GM21515 (cell line): ENCODE measurements at regions not wholly inside any gene's neighbourhood (a gene's known extent, or its start where the extent isn't known, plus 50 kb on each side); places are given as distances from the start of the nearest gene placed in this dataset.
"Not testable (repeated sequence)": the region's sequence is repeated elsewhere in the genome, so short reads cannot be mapped to it uniquely, and the experiment has no call there.

ENCODE experiments used
- ATAC-seq: cut with Tn5 transposase; IDR thresholded peaks from one replicate; pipeline ENCODE4 v1.9.1; 2021; ENCODE audit not compliant: unreplicated experiment

DNA sequence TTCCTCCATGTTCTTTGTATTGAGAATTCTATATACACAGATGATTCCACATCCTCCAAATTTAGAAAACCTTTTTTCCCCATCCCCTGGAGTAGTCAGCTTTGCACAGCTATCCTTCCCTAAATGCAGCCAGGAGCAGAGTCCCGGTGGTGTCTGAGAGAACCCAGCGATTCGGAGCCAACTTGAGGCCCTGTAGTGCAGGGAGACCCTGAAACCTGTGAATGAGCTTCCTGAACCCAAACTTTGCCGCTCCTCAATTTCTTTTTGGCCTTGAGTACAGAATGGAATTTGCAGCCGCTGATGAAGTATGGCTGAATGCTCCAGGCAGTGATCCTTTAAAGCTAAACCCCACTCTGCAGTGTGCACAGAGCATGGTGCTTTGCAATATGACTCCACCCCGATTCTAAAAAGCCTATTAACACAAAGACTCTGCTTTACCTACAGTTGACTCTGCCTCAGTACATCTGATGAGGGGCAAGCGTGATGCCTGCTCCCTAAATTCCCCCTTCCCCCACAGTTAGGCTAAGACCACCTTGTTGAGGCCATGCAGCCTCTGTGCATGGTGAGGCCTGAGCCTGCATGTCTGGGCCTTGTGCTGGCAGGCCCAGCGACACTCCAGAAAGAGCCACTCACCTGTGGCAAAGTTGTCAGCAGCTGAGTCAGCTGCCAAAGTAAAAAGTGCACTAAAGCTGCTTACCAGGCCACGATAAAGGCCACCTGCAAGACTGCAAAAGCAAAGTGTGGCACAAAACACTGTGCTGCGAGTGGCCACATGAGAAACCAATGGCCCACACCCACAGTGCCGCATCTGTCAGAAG, 82.1 kb downstream of the PLEKHG1 start:
- no peak for ATAC-seq

- no peak for ATAC-seq
These were observed 83.6 kb downstream of the PLEKHG1 start for GRCh38 chr6:150683320-150683719.

DNA sequence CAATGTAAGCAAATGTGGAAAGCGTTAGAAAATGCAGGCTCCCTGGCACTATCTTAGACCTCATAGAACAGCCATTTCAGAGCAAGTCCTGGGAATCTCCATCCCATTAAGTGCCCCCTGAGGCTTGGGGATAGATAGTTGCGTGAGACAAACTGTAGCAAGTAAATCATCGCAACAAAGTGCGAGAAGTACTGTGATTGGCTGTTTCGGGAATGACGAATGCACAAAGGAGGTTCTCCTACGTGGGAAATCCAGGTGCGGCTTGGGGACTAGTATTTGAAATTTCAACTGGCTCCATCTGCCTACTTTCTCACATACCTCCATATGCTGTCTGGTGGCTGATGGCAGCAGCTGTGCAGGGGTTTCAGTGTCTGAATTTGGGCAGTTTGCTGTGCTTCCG, 84.5 kb downstream of the PLEKHG1 start:
- ATAC-seq = no peak

GRCh38 chr6:150684714-150685459, 85.2 kb downstream of the PLEKHG1 start:
- ATAC-seq = no peak

- ATAC-seq = peak; percentile 62
These were observed 86.2 kb downstream of the PLEKHG1 start for GRCh38 chr6:150685860-150686259.

GRCh38 chr6:150686566-150686965, 86.9 kb downstream of the PLEKHG1 start:
- ATAC-seq = no peak

DNA sequence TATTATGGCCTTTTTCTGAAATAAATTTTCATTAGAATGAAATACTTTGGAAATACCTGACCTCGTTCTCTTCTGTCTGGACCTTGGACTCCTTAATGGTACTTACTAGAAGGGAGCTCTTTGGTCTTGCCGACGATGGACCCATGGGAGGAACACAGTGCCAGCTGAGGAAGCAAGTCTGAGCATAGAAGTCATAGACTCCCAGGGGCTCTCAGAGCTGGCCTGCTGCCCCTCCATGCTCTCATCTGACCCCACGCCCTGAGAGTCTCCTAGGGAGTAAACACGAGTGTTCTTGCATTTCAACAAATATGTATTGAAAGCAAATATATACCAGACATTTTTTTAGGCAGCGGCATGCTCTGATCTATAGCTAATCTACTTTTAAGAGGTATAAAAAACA, 87.8 kb downstream of the PLEKHG1 start:
- no peak for ATAC-seq

GRCh38 chr6:150689900-150690590, 90.4 kb downstream of the PLEKHG1 start:
- ATAC-seq = peak; percentile 47

GRCh38 chr6:150690681-150691080, 91.0 kb downstream of the PLEKHG1 start:
- no peak for ATAC-seq

DNA sequence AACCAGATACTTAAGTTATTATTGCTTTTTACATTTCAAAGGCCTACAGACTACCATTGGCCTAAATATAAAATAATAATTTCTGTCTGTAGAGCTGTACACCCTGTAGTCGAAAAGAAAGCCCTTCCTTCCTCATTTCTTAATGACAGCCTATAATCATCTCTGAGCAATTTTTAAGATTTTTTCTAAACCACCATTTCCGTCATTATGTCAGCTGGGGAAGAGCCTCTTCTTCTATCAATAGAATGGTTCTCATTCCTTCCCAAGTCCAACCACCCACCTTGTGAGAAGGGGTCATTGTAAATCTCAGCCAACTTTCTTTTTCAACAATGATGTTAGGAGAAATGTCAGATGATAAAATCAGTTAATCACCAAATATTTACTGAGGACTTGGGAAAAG, 91.8 kb downstream of the PLEKHG1 start:
- ATAC-seq = no peak

GRCh38 chr6:150692604-150693003, 92.9 kb downstream of the PLEKHG1 start:
- ATAC-seq = peak; percentile 73

DNA sequence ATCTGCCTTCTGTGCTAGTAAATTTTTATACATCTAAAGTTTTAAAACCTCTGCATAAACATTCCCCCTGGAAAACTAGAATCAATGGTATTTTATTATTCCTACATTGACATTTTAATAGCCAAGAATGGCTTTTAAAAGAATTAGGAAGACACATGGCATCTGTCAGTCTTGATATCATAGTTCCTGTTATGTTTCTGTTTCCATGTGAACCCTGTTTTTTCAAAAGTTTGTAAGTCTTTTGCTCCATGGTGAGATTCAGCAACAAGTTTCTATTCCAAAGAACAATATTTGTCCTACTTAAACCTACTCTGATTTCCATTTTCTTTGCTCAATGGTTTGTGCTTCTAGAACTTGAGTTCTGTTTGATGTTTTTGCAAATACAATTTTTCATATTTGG, 95.2 kb downstream of the PLEKHG1 start:
- ATAC-seq = no peak

DNA sequence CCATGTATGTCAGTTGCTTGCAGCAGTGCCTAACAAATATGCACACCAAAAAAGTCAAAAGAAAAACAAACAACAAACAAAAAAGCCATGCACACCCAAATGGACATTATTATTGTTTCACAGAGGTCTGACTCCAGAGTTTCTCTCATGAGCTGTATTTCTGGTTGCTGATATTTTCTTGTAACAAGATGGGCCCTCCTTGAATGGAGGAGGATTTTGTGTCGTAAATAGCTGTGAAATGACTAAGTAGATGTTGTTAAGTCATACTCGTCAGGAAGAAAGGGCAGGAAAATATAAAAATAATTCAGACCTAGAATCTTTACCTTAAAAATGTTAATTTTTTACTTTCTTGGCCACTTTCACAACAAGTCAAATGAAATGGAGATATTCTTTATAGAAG, 96.0 kb downstream of the PLEKHG1 start:
- ATAC-seq = no peak

DNA sequence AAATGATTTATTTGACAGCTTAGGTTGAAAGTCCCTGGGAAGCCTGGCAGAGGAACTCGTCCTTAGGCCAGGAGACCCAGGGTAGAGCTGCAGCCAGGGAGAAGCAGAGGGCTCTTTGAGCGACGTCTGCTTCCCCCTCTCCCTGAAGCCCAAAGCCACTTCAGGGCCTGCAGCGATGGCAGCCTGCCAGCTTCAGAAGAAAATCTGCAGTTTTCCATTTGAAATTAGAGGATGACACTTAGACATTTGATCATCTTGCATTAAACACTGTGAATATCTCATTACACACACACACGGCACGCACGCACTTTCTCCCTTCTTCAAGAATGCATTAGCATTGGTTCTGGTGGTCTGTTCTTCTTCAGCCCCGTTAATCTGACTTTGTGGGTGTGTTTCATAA, 96.5 kb downstream of the PLEKHG1 start:
- no peak for ATAC-seq

- not testable (repeated sequence) for ATAC-seq
These were observed 97.2 kb downstream of the PLEKHG1 start for GRCh38 chr6:150696918-150697317.

DNA sequence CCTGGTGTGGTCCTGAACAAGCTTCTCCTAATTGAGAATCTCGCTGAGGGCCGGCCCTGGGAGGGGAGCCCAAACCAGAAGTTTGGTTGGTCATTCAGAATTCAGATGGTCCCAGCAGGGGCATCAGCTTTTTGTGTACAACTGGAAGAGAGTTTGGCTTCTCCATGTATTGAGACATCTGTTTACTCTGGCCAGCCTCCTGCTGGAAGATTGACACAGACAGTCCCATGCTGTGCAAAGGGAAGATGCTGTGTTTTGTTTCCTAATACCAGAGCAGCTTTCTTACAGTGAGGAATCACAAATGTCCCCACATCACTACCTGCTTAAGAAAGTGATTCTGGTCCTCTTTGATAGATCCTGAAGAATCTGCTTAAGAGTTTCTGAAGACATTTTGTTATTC, 97.8 kb downstream of the PLEKHG1 start:
- no peak for ATAC-seq

- no peak for ATAC-seq
These were observed 98.7 kb downstream of the PLEKHG1 start for GRCh38 chr6:150698391-150698790.

GRCh38 chr6:150702675-150703074, 103.0 kb downstream of the PLEKHG1 start:
- ATAC-seq = no peak

DNA sequence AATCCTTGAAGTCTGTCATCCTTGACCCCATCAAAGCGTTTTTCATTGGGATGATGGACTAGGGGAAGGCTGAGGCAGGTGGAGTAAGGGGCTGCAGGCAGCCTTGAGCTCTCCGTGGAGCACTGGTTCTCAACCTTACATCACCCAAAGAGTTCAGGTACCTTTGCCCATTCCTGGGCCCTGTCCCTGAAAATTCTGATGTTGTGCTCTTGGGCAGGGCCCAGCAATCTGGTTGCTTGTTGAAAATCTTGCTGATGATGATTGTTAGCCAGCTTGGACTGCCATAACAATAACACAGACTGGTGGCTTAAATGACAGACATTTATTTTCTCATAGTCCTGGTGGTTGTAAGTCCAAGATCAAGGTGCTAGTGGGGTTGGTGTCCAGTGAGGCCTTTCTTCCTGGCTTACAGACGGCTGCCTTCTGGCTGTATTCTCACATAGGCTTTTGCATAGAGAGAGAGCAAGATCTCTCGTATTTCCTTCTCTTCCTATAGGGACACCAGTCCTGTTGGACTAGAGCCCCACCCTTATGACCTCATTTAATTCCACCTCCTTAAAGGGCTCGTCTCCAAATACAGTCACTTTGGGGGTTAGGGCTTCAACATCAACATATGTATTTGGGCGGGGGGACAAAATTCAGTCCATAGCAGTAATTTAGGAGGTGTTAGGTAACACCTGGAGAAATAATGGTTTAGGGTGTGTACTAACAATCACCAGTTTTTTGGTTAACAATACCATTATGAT, 104.9 kb downstream of the PLEKHG1 start:
- no peak for ATAC-seq

- ATAC-seq = no peak
These were observed 105.7 kb downstream of the PLEKHG1 start for GRCh38 chr6:150705392-150705791.

DNA sequence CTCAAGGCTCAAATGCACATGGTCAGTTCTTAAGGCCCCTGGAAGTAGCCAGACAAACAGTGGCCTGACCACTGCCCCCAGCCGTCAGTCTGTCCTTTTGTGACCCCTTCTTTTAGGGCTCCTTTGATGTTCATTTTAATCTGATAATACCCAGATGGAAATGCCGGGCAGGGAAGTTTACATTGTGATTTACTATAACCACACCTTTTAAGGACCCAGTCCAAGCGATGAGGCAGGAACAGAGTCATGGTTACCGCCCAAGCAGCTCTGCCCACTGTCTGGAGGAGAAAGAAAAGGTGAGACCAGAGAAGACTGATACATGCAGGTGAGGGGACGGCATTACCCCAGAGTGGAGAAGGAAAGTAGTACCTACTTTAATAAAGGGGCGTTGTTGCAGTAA, 110.6 kb downstream of the PLEKHG1 start:
- no peak for ATAC-seq
